Activated CD8-positive, alpha-beta memory T cell treated with anti-CD3 and anti-CD28 coated beads for 48 hours (primary cell): ENCODE measurements at regions not wholly inside any gene's neighbourhood (a gene's known extent, or its start where the extent isn't known, plus 50 kb on each side); places are given as distances from the start of the nearest gene placed in this dataset.

Source experiments
- DNase-seq, 3 experiments: peaks; one replicate each; pipeline ENCODE4 v3.0.0-alpha.2; 2020; ENCODE audit warnings: low read depth in 2 of 3, low spot score in 2 of 3

GRCh38 chr15:91471468-91471867, 371.4 kb downstream of the SV2B start:
- DNase-seq, result no peak

- no peak for DNase-seq
Observed at GRCh38 chr15:91472316-91472756, 372.3 kb downstream of the SV2B start.

DNA sequence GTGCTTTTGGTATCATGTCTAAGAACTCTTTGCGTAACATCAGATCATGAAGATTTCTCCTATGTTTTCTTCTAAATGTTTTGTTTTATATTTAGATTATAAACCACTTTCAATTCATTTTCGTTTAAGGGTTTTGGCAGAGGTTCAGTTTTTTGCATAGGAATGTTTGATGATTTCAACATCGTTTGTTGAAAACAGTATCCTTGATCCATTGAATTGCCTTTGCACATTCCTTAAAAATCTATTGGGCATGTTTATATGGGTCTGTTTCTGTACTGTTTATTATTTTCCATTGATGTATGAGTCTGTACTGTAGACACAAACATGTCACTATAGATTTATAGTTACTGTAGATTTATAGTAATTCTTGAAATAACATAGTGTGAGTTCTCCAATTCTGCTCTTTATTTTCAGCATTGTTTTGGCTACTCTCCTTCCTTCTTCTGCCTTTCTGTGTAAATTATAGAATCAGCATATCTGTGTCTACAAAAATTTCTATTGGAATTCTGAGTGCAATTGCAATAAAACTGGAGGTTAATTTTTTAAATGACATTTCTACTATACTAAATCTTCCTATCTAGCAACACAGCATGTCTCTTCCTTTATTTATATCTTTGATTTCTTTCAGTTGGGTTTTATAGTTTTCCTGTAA, 374.0 kb downstream of the SV2B start:
- DNase-seq, result no peak

- DNase-seq, result no peak
Observed at GRCh38 chr15:91476861-91477260, 376.6 kb upstream of the SLCO3A1 start.

- DNase-seq, result no peak
Observed at GRCh38 chr15:91478717-91479191, 374.8 kb upstream of the SLCO3A1 start.

GRCh38 chr15:91480426-91480825, 373.1 kb upstream of the SLCO3A1 start:
- no peak for DNase-seq

DNA sequence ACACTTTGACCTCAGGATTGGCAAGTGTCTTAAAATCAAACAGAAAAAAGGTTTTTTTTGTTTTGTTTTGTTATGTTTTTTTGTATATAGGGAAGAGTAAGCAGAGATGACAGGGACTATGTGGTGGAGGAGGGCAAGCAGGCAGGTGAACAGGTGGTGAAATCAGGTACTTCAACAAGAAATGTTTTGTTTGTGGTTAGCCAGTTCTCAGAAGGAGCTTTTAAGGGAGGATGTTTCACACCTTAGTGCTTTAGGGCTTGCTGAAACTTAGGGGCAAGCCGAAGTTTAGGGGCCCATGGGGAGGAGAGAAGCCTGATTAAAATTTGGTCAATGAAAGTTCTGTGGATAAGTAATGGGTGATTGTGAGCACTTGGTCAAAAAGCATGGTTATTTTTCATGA, 370.7 kb upstream of the SLCO3A1 start:
- no peak for DNase-seq

GRCh38 chr15:91484141-91484540, 369.4 kb upstream of the SLCO3A1 start:
- DNase-seq, result no peak

- no peak for DNase-seq
Observed at GRCh38 chr15:91488452-91488851, 365.1 kb upstream of the SLCO3A1 start.

DNA sequence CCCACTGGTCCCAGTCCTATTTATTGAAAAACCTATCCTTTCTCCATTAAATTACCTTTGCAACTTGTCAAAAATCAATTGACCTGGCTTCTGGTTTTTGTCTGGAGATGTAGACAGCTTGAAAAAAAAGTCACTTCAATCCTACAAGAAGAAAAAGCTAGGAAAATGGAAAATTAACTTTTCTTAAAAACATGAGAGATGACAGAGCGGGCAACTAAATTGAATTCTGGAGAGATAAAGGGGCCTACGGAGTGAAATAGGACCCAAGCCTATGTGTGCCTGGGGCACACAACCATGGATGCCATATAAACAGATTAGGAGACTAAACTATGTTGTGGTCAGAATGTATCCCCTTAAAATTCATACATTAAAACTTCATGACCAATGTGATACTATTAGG, 363.3 kb upstream of the SLCO3A1 start:
- DNase-seq, result no peak

DNA sequence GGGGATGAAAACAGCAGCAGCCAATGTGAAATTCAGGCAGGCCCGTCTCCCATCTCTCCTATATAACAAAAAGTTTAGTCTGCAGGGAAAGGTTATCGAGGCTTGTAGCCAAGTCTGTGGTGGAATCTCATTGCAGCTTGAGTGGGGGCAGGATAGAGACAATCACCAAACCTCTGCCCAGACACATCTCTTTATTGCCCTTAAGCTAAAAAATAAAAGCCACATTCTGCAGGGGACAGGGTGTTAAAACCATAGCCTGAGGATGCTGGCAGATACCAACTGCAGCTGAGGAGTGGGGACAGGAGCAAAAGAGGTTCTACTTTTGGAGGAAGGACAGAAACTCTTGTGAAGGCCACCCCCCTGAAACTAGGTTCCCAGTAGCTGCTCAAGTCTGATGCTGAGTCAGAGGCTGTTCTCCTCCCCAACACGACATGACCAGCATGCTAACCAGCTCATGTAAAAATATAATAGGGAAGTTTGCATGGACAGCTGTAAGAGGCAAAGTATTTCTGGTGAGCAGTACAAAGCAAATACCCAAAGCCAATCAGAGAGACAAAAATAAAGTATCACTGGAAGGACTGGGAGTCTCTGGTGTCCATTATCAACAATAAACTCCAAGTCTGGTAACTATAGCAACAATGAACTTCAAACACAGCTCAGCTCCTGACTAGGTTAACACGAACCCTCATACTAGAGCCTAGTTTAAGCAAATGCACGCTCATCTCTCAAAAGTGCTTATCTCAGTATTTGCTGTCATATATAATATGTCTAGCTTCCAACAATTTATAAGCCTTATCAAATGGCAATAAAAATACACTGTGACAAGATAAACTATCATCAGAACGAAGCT, 362.2 kb upstream of the SLCO3A1 start:
- DNase-seq, result no peak

DNA sequence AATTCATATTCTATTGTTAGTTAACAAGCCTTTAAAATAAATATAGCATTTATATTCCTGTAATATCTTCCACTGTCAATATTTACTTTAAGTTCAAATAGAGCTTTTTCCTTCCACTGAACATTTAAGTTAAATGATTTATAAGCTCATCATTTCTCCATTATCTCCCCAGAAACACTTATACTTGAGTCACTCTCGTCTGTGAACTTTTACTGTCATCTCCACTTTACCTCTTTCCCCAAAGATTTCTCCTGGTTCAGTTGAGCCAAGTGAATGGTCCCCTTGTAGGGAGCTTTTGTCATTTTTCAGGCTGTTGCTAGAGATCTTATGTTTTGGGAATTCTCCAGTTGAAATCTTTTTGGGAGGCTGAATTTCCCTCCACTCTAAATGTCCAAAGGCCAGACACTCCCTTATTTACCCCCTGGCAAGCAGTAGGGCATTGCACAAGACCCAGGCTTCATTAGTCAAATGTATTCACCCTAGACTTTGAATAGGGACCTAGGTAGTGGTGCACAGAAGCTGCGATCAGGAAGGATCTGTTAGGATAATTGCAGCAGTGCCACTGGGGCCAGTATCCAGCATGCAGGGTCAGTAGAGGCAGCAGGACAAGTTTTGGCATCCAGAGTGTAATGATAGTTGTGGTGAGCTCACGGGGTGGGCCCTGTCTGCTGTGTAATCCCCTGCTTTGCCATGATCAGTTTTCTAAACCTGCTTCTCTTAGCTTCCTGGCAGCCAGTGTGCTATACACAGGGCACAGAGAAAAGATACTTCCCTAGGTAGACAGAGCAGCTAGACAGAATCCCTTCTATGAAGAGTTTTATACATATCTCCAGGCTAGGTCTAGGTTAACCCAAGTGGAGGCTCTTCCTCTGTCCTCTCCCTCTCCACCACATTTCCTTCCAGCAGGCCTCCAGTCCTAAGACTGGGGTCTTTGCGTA, 356.5 kb upstream of the SLCO3A1 start:
- no peak for DNase-seq

GRCh38 chr15:91498046-91498748, 355.3 kb upstream of the SLCO3A1 start:
- no peak for DNase-seq

DNA sequence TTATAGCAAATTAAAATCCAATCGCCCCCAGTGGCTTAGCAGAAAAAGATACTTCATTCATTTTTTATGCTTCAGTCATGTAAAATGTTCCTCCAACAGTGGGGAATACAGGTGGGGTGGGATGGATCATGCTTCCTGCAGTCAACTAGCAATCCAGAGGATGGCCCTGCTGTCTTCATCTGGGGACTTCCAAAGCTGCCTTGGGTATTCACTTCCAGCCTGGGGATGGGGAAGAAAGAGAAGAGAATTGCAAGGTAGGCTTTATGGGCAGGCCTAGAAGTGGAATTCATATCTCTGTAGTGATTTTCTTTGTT, 354.8 kb upstream of the SLCO3A1 start:
- no peak for DNase-seq

- DNase-seq, result no peak
Observed at GRCh38 chr15:91499774-91500383, 353.6 kb upstream of the SLCO3A1 start.

- no peak for DNase-seq
Observed at GRCh38 chr15:91508633-91509032, 344.9 kb upstream of the SLCO3A1 start.

- DNase-seq, result no peak
Observed at GRCh38 chr15:91514147-91514546, 339.4 kb upstream of the SLCO3A1 start.

DNA sequence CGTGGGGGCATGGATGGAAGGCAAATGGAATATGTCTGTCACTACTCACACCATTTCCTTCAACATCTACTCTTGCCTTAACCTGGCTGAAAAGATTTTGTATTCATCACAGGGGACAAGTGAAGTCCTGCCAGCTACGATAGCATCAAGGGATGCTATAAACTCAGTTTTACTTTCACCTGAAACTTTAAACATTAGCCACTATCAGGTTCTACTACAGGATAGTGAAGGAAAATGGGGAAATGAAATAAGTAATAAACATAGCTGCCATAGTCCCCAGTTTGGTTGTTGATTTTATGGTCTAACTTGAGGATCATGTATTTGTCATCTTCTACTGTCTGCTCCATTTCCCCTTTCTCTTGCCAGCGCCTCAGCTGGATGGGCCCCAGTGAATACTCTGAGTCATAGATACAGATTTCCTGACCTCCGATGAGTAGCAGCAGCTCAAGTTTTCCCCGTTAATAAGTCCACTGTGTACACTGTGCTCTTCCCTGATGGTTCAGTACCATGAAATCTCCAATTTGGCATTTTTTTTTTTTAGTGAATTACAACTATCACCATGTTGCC, 338.2 kb upstream of the SLCO3A1 start:
- no peak for DNase-seq

GRCh38 chr15:91516866-91517265, 336.6 kb upstream of the SLCO3A1 start:
- no peak for DNase-seq
